Endothelial cell of umbilical vein (primary cell): ENCODE measurements at regions not wholly inside any gene's neighbourhood (a gene's known extent, or its start where the extent isn't known, plus 50 kb on each side); places are given as distances from the start of the nearest gene placed in this dataset.

Source experiments
- BruUV-seq: library from RNA; stranded (reverse); fragments of 400-500 nt; replicated peaks from 2 replicates; lab custom pipeline; 2021; lab: Mats Ljungman, UMichigan
- CTCF ChIA-PET: fragments of 300-600, 350-600 bp; sonication (Branson Sonifier 250); formaldehyde crosslinking; loops from one replicate; lab custom pipeline; 2021; ENCODE audit warnings: antibody characterized with exemption, inconsistent platforms; lab: Charles Lee
- POLR2A ChIA-PET: fragments of 300-600, 350-600 bp; sonication (Branson Sonifier 250); formaldehyde crosslinking; loops from one replicate; lab custom pipeline; 2021; ENCODE audit warnings: antibody characterized with exemption, inconsistent platforms; lab: Charles Lee
- DNase-seq: peaks from one replicate; pipeline ENCODE4 v3.0.0-alpha.2; 2011; ENCODE audit warnings: low read depth, low spot score
- FAIRE-seq: peaks from 2 replicates; lab custom pipeline; 2011; peaks lifted over from hg19 to GRCh38; lab: Jason Lieb, UNC
- H2AFZ ChIP-seq: 2 replicates; pipeline ENCODE4 v1.6.0; 2012; ENCODE audit warnings: low read depth, low read length, control low read depth, inconsistent platforms
- H3K27ac ChIP-seq: 2 replicates; pipeline ENCODE4 v1.5.1; 2011; ENCODE audit warnings: low read depth, mild to moderate bottlenecking, control low read depth, low read length, moderate library complexity; ENCODE audit not compliant: insufficient read depth
- H3K27me3 ChIP-seq, 2 experiments: 2 replicates each; pipeline versions ENCODE4 v1.6.0 to v1.6.1; 2011; ENCODE audit warnings: low read length in 2 of 2, mixed read lengths in 1 of 2; ENCODE audit not compliant: control insufficient read depth in 2 of 2, insufficient read depth in 2 of 2
- H3K36me3 ChIP-seq, 2 experiments: 2 replicates in 1 of 2; 3 replicates in 1 of 2; pipeline ENCODE4 v1.5.1; 2011; ENCODE audit warnings: low read length in 2 of 2, mild to moderate bottlenecking in 1 of 2, moderate library complexity in 1 of 2; ENCODE audit not compliant: control insufficient read depth in 2 of 2, insufficient read depth in 2 of 2; ENCODE audit errors: extremely low read depth in 1 of 2
- H3K4me1 ChIP-seq: 3 replicates; pipeline ENCODE4 v1.5.1; 2011; ENCODE audit warnings: mild to moderate bottlenecking, low read length; ENCODE audit not compliant: control insufficient read depth, insufficient read depth; ENCODE audit errors: extremely low read depth
- H3K4me2 ChIP-seq: 2 replicates; pipeline ENCODE4 v1.6.1; 2011; ENCODE audit warnings: low read length, control low read depth, mixed read lengths; ENCODE audit not compliant: insufficient read depth
- H3K4me3 ChIP-seq, 3 experiments: fragments of 200-600 bp in 1 of 3; sonication (generic), shearing (Covaris generic) in 1 of 3; replicated peaks in 1 of 3; 2 replicates each; pipeline ENCODE4 v1.5.1; 2011 to 2016; ENCODE audit warnings: control low read depth in 3 of 3, low read length in 3 of 3, mild to moderate bottlenecking in 2 of 3, inconsistent platforms in 1 of 3, low read depth in 1 of 3, moderate library complexity in 1 of 3; ENCODE audit not compliant: insufficient read depth in 1 of 3
- H3K79me2 ChIP-seq: 2 replicates; pipeline ENCODE4 v1.6.0; 2012; ENCODE audit warnings: low read length, inconsistent platforms; ENCODE audit not compliant: control insufficient read depth, insufficient read depth
- H3K9ac ChIP-seq: replicated peaks from 2 replicates; pipeline ENCODE3; 2011; ENCODE audit warnings: low read length, control low read depth; ENCODE audit not compliant: insufficient read depth; ENCODE audit errors: extremely low read depth
- H3K9me1 ChIP-seq: replicated peaks from 3 replicates; pipeline ENCODE4 v1.6.0; 2011; ENCODE audit warnings: mild to moderate bottlenecking, low read length; ENCODE audit not compliant: control insufficient read depth, insufficient read depth; ENCODE audit errors: extremely low read depth
- H3K9me3 ChIP-seq: replicated peaks from 2 replicates; pipeline ENCODE4 v1.5.1; 2012; ENCODE audit warnings: low read length, inconsistent platforms; ENCODE audit not compliant: control insufficient read depth, insufficient read depth
- H4K20me1 ChIP-seq: replicated peaks from 2 replicates; pipeline ENCODE3; 2011; ENCODE audit warnings: mild to moderate bottlenecking, low read length; ENCODE audit not compliant: control insufficient read depth, insufficient read depth; ENCODE audit errors: extremely low read depth
- EZH2 ChIP-seq: IDR thresholded peaks from 2 replicates; pipeline ENCODE4 v1.6.1; 2012; ENCODE audit warnings: borderline replicate concordance, low read depth, mild to moderate bottlenecking, moderate library complexity, low read length, inconsistent platforms; ENCODE audit not compliant: severe bottlenecking
- FOS ChIP-seq: IDR thresholded peaks from 2 replicates; pipeline ENCODE4 v1.6.1; 2011; ENCODE audit warnings: mild to moderate bottlenecking, low read length, moderate library complexity, borderline replicate concordance; ENCODE audit not compliant: insufficient read depth
- GATA2 ChIP-seq: IDR thresholded peaks from 2 replicates; pipeline ENCODE4 v1.7.0; 2011; ENCODE audit warnings: low read depth, mild to moderate bottlenecking, moderate library complexity, mixed read lengths, low read length; ENCODE audit not compliant: insufficient read length, insufficient read depth
- JUN ChIP-seq: IDR thresholded peaks from 2 replicates; pipeline ENCODE4 v1.6.1; 2011; ENCODE audit warnings: borderline replicate concordance, low read depth; ENCODE audit not compliant: insufficient read length, insufficient read depth
- MAX ChIP-seq: IDR thresholded peaks from 2 replicates; pipeline ENCODE4 v1.6.1; 2011; ENCODE audit not compliant: insufficient read depth, insufficient read length
- MYC ChIP-seq: IDR thresholded peaks from one replicate; pipeline ENCODE4 v1.6.1; 2011; ENCODE audit warnings: mild to moderate bottlenecking, low read depth, low read length
- POLR2A ChIP-seq: IDR thresholded peaks from 2 replicates; pipeline ENCODE4 v1.6.1; 2012; ENCODE audit warnings: low read depth, mild to moderate bottlenecking, control low read depth, low read length
- POLR2AphosphoS5 ChIP-seq: IDR thresholded peaks from 2 replicates; pipeline ENCODE4 v1.6.1; 2012; ENCODE audit warnings: low read depth, mild to moderate bottlenecking, control low read depth, low read length, moderate library complexity; ENCODE audit not compliant: insufficient read depth
- dilution Hi-C: fragments of 300-500 bp; cut with MboI; formaldehyde crosslinking; loops from one replicate; pipeline ENCODE4 v1.15.0; 2019; ENCODE audit warnings: low sequenced_read_pairs; ENCODE audit not compliant: extremely low pct_ligation_motif_present
- intact Hi-C: fragments of 100-400 bp; cut with micrococcal nuclease; formaldehyde crosslinking; loops from one replicate; pipeline ENCODE4 v1.10.0; 2022
- TF ChIP-seq, protein P1 (sequence below), 2 donors: IDR thresholded peaks; 1 replicate in 1 of 2; 2 replicates in 1 of 2; pipeline ENCODE4 v1.5.1; 2011; ENCODE audit warnings: low read length in 2 of 2, mild to moderate bottlenecking in 2 of 2, moderate library complexity in 2 of 2, control low read depth in 1 of 2, inconsistent platforms in 1 of 2, low read depth in 1 of 2; ENCODE audit not compliant: insufficient read depth in 1 of 2; ENCODE audit errors: extremely low read depth in 1 of 2

DNA sequence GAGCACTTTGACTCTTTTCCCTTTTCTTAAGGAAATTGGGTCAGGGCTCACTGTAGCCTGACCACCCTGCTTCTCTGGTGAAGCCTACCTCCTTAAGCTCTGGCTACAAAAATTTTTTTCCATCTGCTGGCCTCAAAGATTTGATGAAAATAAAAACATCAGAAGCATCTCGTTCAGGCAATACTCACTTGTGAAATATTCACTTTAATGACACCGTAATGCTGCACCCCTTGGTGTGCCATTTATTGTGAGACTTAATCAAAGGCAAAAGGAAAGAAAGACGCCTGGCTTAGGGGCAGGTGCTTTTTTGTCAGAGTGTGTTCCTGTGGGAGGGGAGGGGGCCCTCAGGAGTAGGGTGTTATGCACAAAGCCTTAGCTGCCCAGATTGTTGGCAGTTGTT lies 155.0 kb upstream of the TMPO start:
- no peaks in the 10 kb centered on the region for H3K79me2 ChIP-seq
- no TSS peak for BruUV-seq
- no peak overlapping the region for H2AFZ ChIP-seq
- no peak overlapping the region for H3K9ac ChIP-seq
- H3K27me3 ChIP-seq = peaks cover 0 to 2% of the 10 kb centered on the region in 2 experiments
- DNase-seq (no peak), FAIRE-seq (no peak)
- intact Hi-C loops = no loop called here
- dilution Hi-C loops = no loop called here
- H4K20me1 ChIP-seq = no peaks in the 10 kb centered on the region
- H3K4me1 ChIP-seq = no peaks in the 10 kb centered on the region
- no peak overlapping the region for H3K4me2 ChIP-seq
- ChIA-PET CTCF (interaction anchor here (1.5 kb wide), 1 partner anchor 8 kb away, joined by 3 read pairs; no protein-coding TSS in a partner anchor), POLR2A (no interaction called here)
- H3K9me3 ChIP-seq = no peaks in the 10 kb centered on the region
- H3K9me1 ChIP-seq = no peaks in the 10 kb centered on the region
- no peaks in the 10 kb centered on the region for H3K36me3 ChIP-seq
- TF ChIP-seq POLR2A = no peak
- no peak for TF ChIP-seq MAX
- TF ChIP-seq FOS = no peak
- no peak for TF ChIP-seq POLR2AphosphoS5
- no peak for TF ChIP-seq EZH2
- no peak for TF ChIP-seq MYC
- TF ChIP-seq, protein P1, sequence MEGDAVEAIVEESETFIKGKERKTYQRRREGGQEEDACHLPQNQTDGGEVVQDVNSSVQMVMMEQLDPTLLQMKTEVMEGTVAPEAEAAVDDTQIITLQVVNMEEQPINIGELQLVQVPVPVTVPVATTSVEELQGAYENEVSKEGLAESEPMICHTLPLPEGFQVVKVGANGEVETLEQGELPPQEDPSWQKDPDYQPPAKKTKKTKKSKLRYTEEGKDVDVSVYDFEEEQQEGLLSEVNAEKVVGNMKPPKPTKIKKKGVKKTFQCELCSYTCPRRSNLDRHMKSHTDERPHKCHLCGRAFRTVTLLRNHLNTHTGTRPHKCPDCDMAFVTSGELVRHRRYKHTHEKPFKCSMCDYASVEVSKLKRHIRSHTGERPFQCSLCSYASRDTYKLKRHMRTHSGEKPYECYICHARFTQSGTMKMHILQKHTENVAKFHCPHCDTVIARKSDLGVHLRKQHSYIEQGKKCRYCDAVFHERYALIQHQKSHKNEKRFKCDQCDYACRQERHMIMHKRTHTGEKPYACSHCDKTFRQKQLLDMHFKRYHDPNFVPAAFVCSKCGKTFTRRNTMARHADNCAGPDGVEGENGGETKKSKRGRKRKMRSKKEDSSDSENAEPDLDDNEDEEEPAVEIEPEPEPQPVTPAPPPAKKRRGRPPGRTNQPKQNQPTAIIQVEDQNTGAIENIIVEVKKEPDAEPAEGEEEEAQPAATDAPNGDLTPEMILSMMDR (IDR thresholded peaks at IDR 0.05; ENCODE audit: extremely low read depth in 1 of 2, insufficient read depth in 1 of 2, low read depth in 1 of 2, low read length in 2 of 2) = no peak
- no peak for TF ChIP-seq JUN
- TF ChIP-seq GATA2 = no peak
- no peak overlapping the region for H3K27ac ChIP-seq
- no peak overlapping the region for H3K4me3 ChIP-seq
